Fibroblast of villous mesenchyme (primary cell): ENCODE measurements at regions not wholly inside any gene's neighbourhood (a gene's known extent, or its start where the extent isn't known, plus 50 kb on each side); places are given as distances from the start of the nearest gene placed in this dataset.

Experiments used
- DNase-seq: peaks from one replicate; pipeline ENCODE4 v3.0.0-alpha.2; 2010; ENCODE audit warnings: low read depth
- H3K4me3 ChIP-seq: 2 replicates; pipeline ENCODE4 v1.5.1; 2011; ENCODE audit warnings: low read depth, mild to moderate bottlenecking, low read length
- TF ChIP-seq, protein P1 (sequence below): IDR thresholded peaks from 2 replicates; pipeline ENCODE4 v1.5.1; 2012; ENCODE audit warnings: low read depth, mild to moderate bottlenecking, low read length; ENCODE audit not compliant: insufficient read depth

DNA sequence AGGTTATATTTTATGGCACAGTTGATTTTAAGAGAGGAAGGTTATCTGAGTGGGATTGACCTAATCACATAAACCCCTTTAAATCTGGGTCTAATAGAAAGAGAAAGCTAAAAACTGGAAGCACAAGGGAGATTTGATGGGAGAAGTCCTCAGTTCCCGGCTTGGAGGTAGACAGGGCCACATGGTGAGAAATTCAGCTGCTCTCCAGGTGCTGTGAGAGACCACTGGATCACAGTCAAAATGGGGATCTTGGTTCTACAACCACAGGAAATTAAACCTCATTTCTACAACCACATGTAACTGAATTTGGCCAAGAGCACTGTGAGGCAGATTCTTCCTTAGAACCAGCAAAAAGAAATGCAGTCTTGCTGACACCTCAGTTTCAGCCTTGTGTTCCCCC, 2352.7 kb downstream of the MAT2B start:
- no peak for DNase-seq
- H3K4me3 ChIP-seq, result no peak overlapping the region
- TF ChIP-seq, protein P1, sequence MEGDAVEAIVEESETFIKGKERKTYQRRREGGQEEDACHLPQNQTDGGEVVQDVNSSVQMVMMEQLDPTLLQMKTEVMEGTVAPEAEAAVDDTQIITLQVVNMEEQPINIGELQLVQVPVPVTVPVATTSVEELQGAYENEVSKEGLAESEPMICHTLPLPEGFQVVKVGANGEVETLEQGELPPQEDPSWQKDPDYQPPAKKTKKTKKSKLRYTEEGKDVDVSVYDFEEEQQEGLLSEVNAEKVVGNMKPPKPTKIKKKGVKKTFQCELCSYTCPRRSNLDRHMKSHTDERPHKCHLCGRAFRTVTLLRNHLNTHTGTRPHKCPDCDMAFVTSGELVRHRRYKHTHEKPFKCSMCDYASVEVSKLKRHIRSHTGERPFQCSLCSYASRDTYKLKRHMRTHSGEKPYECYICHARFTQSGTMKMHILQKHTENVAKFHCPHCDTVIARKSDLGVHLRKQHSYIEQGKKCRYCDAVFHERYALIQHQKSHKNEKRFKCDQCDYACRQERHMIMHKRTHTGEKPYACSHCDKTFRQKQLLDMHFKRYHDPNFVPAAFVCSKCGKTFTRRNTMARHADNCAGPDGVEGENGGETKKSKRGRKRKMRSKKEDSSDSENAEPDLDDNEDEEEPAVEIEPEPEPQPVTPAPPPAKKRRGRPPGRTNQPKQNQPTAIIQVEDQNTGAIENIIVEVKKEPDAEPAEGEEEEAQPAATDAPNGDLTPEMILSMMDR, result no peak

DNA sequence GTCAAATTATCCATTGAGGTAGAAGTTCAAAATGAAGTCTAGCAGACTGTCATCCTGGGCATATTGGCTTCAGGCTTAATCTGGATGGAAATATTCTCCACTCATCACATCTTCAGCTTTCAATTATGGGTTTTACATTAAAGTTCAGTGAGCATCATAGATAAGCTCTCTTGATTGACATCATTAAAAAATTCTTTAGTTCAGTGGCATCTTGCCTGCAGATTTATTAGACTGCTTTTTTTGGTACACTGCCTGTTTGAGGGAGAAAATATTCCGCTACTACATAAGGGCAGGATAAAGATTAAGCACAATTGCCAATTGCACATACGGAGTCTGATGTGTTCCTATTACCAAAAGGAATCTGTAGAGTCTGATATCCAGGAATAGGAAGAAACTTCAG, 2353.8 kb downstream of the MAT2B start:
- DNase-seq, result no peak
- no peak overlapping the region for H3K4me3 ChIP-seq
- TF ChIP-seq, protein P1, result no peak

DNA sequence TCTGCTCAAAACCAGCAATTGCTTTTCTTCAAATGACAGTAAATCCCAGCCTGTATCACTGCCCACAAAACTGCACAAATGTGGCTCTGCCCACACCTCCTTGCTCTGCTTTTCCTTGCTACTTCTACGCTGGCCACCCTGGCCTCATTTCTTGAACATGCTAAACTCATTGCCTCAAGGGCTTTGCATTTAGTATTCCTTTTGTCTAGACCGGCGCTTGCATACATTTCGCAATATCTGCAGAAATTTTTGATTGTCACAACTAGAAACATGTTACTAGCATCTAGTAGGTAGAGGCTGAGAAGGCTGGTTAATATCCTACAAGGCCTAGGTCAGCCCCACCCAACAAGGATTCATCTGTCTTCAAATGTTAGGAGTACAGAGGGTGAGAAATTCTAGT, 2357.8 kb downstream of the MAT2B start:
- no peak for DNase-seq
- H3K4me3 ChIP-seq, result no peak overlapping the region
- TF ChIP-seq, protein P1, result no peak

DNA sequence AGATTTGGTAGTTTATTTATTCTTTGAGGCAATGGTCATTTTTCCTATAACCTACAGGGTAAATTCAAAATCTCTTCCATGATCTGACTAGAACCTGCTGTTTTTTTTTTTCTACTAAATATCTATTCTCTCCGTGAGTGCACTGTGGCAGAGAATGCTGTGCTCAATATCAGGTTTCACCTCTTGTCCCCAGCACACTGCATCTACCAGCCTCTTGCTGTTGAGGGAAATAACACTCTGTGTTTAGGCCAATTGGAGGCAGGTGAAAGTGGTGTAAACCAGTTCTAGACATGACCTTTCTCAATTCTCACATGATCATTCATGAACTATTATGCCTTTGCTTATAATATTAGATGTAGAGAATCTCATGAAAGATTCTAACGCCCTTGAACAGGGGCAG, 2365.9 kb downstream of the MAT2B start:
- DNase-seq, result no peak
- H3K4me3 ChIP-seq, result no peak overlapping the region
- TF ChIP-seq, protein P1, result no peak

DNA sequence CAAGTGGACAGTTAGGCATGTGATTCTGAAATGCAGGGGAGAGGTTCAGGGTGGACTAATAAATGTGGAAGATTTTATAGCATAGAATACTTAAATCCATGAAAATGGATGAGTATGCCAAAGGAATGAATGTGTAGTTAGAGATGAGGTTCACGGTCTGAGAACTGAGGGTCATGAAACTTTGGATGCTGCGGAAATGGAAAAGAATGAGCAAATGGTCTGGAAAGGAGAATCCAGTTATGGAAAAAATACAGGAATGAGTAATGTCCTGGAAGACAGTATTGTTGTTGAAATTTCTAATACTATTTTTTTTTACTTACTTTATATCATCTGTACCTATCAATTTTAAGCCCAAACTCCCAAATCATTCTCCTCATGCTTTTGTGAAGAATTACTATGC, 2369.4 kb downstream of the MAT2B start:
- no peak for DNase-seq
- TF ChIP-seq, protein P1, result no peak
- H3K4me3 ChIP-seq, result no peak overlapping the region

DNA sequence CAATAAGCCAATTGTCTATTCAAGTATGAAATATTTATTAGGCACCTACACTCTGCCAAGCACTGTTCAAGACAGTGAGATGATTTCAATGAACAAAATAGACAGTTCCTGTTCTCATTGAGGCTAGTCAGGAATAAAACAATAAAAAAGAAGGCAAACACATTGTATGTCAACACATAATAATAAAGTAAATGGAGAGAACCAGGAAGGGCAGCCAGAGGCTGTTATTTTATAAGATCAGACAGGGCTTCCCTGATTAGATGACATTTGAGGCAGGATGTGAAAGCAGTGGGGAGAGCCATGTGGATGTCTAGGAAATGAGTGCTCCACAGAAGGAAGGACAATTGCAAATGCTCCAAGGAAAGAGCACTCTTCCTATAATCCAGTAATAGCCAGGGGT, 2371.1 kb downstream of the MAT2B start:
- TF ChIP-seq, protein P1, result no peak
- no peak for DNase-seq
- no peak overlapping the region for H3K4me3 ChIP-seq

DNA sequence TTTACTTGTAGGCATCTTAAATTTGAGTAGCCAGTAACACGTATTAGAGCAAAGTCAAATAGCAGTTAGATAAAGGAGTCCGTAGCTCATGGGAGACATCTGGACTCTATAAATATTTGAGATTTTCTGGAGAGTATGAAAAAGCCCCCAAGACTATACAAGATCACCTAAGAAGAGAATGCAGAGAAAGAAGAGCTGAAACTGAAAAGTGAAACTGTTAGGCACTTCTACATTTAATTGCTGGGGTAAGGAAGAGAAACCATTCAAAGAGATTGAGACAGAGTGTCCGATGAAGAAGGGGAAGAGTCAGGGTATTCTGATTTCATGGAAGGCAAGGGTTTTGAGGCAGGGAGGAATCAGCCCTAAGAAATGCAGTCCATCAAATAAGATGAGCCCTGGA, 2372.1 kb downstream of the MAT2B start:
- TF ChIP-seq, protein P1, result no peak
- no peak overlapping the region for H3K4me3 ChIP-seq
- no peak for DNase-seq
